Right lung (tissue), 2 donors: ENCODE measurements at regions not wholly inside any gene's neighbourhood (a gene's known extent, or its start where the extent isn't known, plus 50 kb on each side); places are given as distances from the start of the nearest gene placed in this dataset.
"Not testable (repeated sequence)": the region's sequence is repeated elsewhere in the genome, so short reads cannot be mapped to it uniquely, and the experiment has no call there.

Experiments used
- DNase-seq, 2 donors: peaks; one replicate each; pipeline ENCODE4 v3.0.0-alpha.2; 2013

DNA sequence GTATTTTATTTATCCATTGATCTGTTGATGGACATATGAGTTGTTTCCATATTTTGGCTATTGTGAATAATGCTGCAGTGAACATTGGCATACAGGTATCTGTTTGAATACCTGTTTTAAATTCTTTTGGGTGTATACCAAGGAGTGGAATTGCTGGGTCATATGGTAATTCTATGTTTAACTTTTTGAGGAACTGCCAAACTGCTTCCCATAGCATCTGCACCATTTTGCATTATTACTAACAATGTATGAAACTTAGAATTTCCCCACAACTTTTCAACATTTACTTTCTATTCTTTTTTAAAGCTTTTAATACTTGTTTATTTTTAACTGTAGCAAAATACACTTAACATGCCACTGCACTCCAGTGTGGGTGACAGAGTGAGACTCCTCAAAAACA lies 57.0 kb upstream of the MSN start:
- DNase-seq: no peak

DNA sequence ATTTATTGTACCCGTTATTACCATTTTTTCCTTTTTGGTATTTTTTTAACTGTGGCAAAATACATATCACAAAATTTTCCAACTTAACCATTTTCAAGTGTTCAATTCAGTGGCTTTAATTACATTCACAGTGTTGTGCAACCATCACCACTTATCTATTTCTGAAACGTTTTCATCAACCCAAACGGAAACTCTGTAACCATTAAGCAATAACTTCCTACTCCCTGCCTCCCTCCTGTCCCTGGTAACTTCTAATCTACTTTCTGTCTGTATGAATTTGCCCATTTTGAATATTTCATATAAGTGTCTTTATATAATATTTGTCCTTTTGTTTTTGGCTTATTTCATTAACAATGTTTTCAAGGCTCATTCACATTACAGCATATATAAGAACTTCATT lies 57.4 kb upstream of the MSN start:
- DNase-seq: no peak

DNA sequence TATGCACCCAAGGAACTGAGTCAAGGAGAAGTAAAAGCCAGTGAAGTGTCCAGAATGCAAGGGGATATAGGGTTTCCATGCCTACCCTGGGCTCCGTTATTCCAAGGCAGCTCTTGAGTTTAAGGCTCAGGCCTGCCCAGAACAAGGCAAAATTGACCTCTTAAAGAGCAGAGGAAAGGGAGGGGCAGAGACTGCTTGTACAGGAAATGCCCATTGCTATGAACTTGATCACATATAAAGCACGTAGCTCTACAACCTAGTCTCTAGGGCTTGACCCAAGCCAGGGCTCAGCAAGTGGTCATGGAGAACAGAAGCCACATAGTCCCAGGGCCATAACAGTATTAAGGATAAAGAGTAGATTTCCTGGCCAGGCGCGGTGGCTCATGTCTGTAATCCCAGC lies 58.2 kb upstream of the MSN start:
- DNase-seq: no peak

DNA sequence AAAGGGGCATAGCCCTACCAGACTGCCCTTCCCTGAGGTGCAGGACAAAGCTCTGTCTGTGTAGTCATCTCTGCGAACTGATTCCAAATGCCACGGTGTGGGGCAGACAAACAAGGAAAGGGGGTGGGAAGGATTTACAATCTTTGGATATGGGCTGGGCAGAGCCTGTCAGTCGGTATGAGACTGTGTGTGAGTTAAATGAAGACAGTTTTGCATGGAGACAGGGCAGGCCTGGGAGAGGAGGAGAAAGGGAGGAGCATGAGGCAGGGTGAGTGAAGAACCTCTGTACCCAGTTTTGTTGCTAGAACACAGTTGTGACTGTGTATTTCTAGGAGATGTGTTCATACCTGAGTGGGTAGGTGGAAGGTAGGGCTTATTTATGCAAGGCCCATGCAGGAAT lies 59.4 kb upstream of the MSN start:
- DNase-seq: no peak

DNA sequence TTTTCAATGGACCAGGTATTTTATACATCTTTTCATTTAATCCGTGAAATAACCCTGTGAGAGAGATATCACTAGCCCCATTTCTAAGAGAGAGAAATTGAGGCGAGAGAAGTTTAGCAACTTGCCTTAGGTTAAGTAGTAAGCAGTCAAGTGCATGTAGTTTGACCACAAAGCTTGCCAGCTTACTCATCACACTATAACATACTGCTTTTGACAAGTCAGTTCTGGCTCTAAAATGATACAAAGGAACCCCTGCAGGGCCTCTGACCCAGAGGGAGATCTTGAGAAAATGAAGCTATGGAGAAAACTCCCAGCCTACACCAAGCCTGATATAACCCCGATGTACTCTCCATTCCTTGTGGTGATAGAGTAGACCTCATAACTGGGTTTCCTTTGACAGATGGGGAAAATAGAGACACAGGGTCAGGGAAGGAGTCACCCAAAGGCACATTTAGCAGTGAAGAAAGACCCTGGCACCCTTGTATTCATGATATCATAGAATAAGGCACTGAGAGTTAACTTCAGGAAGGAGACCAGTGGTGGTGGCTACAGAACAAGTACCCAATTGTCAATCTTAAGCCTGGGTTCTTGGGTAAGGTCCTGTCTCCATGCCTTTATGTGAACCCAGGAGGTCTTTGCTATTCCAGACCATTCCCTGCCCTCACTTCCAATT lies 60.2 kb upstream of the MSN start:
- DNase-seq: no peak

DNA sequence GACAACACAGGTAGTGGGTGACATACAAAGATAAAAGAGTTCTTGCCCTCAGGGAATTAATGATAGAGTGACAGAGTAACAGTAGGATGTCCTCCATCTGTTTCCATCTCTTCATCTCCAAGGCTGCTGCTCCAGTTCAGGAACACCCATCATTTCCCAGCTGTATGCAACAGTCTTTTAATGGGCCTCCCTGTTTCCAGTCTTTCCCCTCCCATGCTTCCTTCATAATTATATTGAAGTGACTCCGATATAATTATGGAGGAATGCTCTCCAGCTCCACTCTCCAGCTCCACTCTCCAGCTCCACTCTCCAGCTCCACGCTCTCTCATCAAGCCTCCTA lies 65.3 kb upstream of the MSN start:
- DNase-seq: no peak

DNA sequence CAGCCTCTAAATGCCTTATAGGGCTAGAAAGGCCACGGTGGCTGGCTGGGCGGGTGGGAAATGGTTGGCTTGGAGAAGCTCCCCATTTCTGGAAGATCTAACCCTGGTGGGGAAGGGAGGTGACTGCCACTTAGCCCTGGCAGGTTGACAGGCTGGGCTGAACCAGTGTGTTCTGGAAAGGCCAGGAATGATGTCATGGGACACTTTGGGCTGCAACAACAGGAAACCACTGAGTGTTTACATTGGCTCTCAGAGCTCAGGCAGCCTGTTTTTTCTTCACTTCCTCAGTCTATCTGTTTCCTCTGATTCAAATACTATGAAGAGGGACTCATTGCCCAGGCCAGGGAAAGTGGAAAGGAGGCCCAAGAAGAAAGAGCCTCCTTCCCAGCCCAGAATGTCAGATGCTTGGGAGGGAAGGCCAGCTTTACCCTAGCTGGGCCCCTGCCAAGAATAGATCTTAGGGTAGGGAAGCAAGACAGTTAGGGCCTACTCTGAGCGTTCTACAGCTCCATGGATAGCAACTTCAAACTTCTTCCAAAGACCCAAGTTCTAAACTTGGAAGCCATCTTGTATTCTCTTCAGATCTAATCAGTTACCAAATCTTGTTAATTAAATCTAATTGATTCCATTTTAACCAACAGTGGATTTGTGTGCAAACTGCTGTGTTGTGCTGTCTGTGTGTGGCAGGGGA lies 65.8 kb upstream of the MSN start:
- DNase-seq: peak; percentile 68 to 78

DNA sequence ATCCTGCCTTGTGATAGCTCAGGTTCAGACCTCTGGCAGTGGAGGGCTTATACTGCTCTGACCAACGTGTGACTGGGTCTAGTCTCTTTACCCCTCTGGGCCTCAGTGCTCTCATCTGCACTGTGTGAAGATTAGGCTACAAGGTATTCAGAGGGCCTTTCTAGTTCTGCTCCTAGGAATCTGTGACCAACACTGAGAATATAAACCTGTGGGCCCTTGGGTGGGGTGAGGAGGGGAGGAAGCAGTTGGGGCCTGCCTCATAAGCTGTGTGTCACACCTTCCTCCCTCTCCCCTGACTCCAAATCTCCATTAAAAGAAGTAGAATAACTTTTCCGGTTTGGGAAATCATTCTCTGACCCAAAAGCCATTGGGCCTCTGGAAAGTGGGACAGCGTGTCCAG lies 66.3 kb upstream of the MSN start:
- no peak for DNase-seq

DNA sequence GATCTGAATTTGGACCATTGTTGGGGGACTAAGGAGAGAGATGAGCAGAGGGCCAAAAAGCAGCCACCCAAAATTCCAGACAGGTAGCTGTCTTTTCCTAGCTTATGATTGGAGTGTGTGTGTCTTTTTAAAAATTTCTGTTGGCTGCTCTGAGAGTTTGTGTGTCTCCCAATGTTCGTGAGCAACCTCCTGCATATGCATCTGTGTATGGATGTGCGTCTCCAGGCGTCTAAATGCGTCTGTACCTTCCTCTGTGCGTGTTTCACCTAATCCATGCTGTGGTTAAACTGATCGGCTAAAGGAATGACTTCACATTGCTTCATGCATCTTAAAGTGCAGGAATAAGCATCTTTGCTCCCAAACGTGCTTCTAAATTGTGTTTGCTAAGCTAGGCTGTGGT lies 65.5 kb upstream of the LAS1L start:
- DNase-seq: no peak

DNA sequence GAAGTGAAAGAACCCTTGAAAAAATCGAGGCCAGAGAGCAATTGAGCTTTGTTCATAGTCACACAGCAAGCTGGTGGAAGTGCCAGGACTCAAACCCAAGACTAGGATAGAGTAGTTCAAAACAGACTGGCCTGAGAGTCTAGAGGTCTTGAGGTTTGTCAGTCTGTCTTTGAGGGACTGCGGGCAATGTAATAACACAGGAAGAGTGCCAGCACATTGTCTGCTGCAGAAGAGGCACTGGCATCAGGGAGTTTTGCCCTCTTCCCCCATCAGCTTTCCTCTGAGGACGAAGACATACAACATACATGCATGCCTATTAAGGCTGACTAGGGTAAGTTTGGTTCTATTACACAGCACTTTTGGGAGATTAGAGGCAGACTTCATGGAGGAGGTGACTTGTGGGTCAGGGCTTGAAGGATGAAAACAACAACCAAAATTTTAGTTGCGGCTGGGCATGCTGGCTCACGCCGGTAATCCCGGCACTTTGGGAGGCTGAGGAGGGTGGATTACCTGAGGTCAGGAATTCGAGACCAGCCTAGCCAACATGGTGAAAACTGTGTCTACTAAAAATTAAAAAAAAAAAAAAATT lies 64.1 kb upstream of the LAS1L start:
- no peak for DNase-seq

DNA sequence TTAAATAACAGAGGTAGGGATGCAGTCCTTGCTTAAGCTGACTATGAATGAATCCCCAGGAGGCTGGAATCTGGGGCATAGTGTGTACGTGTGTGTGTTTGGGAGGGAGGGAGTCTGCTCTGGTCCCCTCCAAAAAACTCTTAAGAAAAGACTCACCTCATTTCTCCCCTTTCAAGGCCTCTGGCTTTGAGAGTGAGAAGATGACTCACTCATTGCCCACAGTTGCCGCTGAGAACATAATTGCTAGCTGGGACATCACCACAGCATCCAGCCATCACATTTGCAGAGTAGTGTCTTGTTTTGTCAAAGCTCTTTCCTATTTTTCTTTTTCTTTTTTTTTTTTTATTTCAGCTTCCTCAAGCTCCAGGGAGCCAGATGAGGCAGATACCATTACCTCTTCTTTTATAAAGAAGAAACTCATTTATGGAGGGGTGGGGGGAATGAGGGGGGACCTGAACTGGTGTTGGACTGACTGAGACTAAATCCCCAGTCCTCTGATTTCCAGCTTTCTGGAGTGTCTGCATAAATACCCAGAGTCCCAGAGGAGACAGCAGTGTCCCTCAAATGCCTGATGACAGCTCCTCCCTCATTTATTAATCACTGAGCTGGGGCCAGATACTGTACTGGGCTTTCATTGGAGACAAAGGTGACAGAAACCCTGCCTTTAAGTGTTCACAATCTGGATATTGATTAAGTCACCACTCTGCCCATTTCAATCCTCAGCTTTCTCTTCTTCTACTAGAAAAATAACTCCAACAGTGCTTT lies 61.9 kb upstream of the LAS1L start:
- no peak for DNase-seq

DNA sequence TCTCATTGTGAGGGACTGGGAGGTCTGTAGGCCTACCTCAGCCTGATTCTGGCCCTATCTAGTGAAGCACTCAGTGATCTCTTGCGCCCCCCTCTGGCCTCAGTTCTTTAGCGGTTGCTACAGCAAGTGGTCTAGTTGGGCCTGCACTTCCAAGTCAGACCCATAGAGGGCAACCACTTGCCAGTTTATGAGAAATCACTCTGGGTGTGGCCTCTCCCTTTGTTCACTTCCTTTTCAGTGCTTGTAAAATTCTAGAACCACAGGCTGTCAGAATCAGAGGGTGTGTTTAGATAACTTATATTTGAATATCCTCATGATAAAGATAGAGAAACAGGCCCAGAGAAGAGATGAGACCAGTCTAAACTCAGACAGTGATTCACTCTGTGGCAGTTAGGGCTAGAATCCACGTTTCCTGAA lies 60.9 kb upstream of the LAS1L start:
- DNase-seq: peak; percentile 83 to 91

DNA sequence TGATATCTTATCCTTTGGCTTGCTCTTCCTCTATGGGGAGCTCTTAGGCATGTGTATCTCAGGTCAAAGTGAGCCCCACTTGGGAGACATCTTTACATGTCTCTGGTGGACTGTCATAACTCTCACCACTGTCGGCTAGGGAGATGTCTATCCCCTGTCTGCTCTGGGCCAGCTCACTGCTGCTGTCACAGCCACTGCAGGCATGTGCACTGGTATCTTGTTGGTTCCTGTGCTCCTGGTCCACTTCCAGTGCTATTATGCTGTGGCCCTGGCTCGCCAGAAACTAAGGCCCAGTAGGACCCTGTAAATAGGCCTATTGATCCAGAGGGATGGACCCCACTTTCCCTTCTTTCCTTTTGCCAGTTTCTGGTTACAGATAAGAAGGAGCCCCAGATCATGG lies 56.6 kb upstream of the LAS1L start:
- DNase-seq: no peak

DNA sequence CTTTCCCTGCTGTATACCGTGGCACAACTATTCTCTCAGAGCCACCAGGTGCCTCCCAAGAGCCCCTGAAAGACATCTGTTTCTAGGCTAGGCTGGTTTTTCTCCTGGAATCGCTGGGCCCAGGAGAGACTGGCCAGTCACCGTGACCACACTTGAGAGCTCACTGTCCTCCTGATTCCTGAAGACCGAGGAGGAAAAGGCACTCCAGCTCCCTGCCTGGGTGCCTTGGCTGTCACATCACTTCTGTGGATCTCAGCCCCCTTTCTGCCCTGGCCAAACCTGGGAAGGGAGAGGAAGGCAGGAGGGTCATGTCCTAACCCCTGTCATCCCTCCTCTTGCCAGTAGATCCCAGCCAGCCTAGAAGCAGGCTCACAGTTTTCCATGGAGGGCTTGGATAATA lies 54.7 kb upstream of the LAS1L start:
- no peak for DNase-seq

DNA sequence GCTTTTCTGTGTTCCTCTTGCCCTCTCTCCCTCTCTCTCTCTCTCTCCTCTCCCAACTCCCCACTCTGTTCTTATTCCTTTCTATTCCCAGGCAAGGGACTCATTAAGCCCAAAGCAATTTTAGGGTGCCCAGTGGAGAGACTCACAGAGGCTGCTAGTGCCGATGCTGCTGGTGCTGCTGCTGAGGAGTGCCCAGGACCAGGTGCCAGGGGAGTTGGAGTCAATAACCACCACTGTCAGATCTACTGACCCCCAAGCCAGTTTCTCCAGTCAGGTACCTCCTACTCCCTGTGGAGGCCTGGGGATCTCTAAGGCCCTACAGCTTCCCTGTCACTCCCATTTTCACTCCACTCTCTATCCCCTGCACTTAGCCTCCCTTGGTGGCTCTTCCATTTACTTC lies 54.2 kb upstream of the LAS1L start:
- DNase-seq: no peak

DNA sequence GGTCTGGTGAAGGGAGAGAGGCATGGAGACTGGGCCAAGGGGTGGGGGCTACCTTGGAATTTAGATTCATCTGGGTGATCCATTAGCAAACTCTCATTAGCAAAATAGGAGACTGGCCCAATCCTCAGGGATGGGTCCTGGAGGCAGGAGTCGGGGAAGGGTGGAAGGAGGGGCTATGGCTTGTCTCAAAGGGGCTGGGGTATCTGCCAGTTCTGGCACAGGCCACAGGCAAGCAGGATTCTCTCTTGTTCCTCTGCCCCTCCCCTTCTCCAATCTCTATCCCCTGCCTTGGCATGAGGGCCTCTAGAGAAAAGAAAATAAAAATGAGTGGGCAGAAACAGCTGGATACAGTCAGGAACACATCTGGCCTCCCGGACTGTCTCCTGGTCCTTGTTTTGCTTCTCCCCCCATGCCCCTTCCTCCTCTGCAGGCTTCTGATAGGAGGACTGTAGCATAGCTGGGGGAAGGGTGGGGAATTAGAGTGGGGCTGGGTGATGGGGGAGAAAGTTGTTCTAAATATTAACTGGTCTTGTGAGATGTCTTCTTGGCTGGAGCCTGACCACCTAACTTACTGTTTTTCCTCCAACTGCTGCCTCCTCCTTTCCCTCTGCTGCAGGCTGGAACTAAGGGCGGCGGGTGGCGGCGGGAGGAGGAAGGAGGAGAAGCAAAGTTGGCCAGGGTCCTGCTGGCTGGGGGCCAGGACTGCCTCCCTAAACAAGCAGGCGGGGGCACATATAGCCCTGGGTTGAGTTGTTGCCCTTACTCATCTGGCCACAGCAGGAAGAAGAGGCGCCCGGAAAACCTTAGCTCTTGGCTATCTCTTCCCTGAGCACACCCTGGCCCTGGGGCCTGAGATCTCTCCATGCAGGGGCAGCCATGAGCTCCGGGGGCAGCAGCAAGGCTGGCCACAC lies 53.3 kb upstream of the LAS1L start:
- DNase-seq: peak; percentile 82

DNA sequence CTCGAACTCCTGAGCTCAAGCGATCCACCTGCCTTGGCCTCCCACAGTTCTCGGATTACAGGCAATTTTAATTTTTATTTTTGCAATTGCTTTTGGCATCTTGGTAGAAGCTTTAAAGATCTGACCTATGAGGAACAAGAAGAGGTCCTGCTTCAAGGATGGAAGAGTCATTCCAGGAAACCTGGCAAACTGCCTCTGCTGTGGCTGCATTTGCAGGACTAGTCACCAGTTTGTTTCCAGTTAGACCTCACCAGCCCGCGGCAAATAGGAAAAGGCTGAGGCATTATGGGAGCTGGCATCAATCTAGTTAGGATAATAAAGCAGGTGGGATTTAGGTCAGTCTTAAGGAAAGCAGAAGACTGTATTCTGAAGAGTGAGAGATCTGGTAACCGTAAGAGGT lies 51.9 kb upstream of the LAS1L start:
- DNase-seq: no peak

DNA sequence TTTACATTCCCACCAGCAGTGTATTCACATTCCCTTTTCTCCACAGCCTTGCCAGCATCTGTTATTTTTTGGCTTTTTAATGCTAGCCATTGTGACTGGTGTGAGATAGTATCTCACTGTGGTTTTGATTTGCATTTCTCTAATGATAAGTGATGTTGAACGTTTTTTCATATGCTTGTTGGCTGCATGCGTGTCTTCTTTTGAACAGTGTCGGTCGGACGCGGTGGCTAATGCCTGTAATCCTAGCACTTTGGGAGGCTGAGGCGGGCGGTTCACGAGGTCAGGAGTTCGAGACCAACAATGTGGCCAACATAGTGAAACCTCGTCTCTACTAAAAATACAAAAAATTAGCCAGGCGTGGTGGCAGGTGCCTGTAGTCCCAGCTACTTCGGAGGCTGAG lies 50.6 kb upstream of the LAS1L start:
- DNase-seq: not testable (repeated sequence)
